ENCODE measurements at regions not wholly inside any gene's neighbourhood (a gene's known extent, or its start where the extent isn't known, plus 50 kb on each side); places are given as distances from the start of the nearest gene placed in this dataset.

- Histone ChIP-seq H3K4me1 (ENCODE audit: insufficient read depth, low read length) (no peaks in the 10 kb centered on the region), H3K4me3 (ENCODE audit: low read length) (no peak overlapping the region), H3K9me3 (ENCODE audit: low read length) (no peaks in the 10 kb centered on the region), H3K27ac (ENCODE audit: low read length) (no peak overlapping the region), H3F3A (ENCODE audit: low read length, unreplicated experiment) (no peaks in the 10 kb centered on the region), H2AFZ (ENCODE audit: low read length) (no peak overlapping the region), H3K36me3 (ENCODE audit: low read depth, low read length) (no peaks in the 10 kb centered on the region), H4K20me1 (ENCODE audit: low read length) (no peaks in the 10 kb centered on the region), H3K79me2 (ENCODE audit: low read length) (no peaks in the 10 kb centered on the region), H3K9me2 (replicated peaks; ENCODE audit: low read length) (no peaks in the 10 kb centered on the region), H3K9ac (ENCODE audit: low read length) (no peak overlapping the region), H3K27me3 (ENCODE audit: low read length) (no peaks in the 10 kb centered on the region), H3K4me2 (ENCODE audit: low read length) (no peak overlapping the region)
- ChIA-PET POLR2A (ENCODE audit: unreplicated experiment) (no interaction called here), CTCF (no interaction called here)
- TF ChIP-seq EZH2phosphoT487 (IDR thresholded peaks at IDR 0.05; ENCODE audit: borderline replicate concordance, low read length) (no peak), CTCF (conservative IDR thresholded peaks at IDR 0.05; ENCODE audit: low read depth, low read length) (no peak), EZH2 (IDR thresholded peaks at IDR 0.05; ENCODE audit: low read length, unreplicated experiment) (no peak)
- DNase-seq (no peak), ATAC-seq (no peak)
- intact Hi-C loops (cut with micrococcal nuclease): no loop called here
- BruUV-seq (replicated peaks): no TSS peak
Measured at GRCh38 chr2:111221701-111222100, 101.0 kb downstream of the BCL2L11 start.

- no peaks in the 10 kb centered on the region for H3K9me3 ChIP-seq (ENCODE audit: low read length)
- BruUV-seq (replicated peaks): no TSS peak
- H2AFZ ChIP-seq (ENCODE audit: low read length): no peak overlapping the region
- H3K9me2 ChIP-seq (replicated peaks; ENCODE audit: low read length): no peaks in the 10 kb centered on the region
- no peaks in the 10 kb centered on the region for H3K27me3 ChIP-seq (ENCODE audit: low read length)
- no peaks in the 10 kb centered on the region for H4K20me1 ChIP-seq (ENCODE audit: low read length)
- H3F3A ChIP-seq (ENCODE audit: low read length, unreplicated experiment): no peaks in the 10 kb centered on the region
- H3K79me2 ChIP-seq (ENCODE audit: low read length): no peaks in the 10 kb centered on the region
- no peak for DNase-seq
- POLR2A ChIA-PET (ENCODE audit: unreplicated experiment): no interaction called here
- no peak overlapping the region for H3K4me3 ChIP-seq (ENCODE audit: low read length)
- no peaks in the 10 kb centered on the region for H3K4me1 ChIP-seq (ENCODE audit: insufficient read depth, low read length)
- CTCF ChIA-PET: no interaction called here
- no peak overlapping the region for H3K27ac ChIP-seq (ENCODE audit: low read length)
- intact Hi-C loops (cut with micrococcal nuclease): no loop called here
- ATAC-seq: no peak
- H3K4me2 ChIP-seq (ENCODE audit: low read length): no peak overlapping the region
- H3K36me3 ChIP-seq (ENCODE audit: low read depth, low read length): no peaks in the 10 kb centered on the region
- H3K9ac ChIP-seq (ENCODE audit: low read length): no peak overlapping the region
- TF ChIP-seq EZH2 (IDR thresholded peaks at IDR 0.05; ENCODE audit: low read length, unreplicated experiment) (no peak), EZH2phosphoT487 (IDR thresholded peaks at IDR 0.05; ENCODE audit: borderline replicate concordance, low read length) (no peak), CTCF (conservative IDR thresholded peaks at IDR 0.05; ENCODE audit: low read depth, low read length) (no peak)
Measured at GRCh38 chr2:111222204-111222866, 101.6 kb downstream of the BCL2L11 start.

- DNase-seq (peak; percentile 29), ATAC-seq (no peak)
- H3F3A ChIP-seq (ENCODE audit: low read length, unreplicated experiment): no peaks in the 10 kb centered on the region
- H3K27me3 ChIP-seq (ENCODE audit: low read length): no peaks in the 10 kb centered on the region
- H2AFZ ChIP-seq (ENCODE audit: low read length): no peak overlapping the region
- H3K9me3 ChIP-seq (ENCODE audit: low read length): no peaks in the 10 kb centered on the region
- intact Hi-C loops (cut with micrococcal nuclease): no loop called here
- no TSS peak for BruUV-seq (replicated peaks)
- no peak overlapping the region for H3K4me3 ChIP-seq (ENCODE audit: low read length)
- H3K4me1 ChIP-seq (ENCODE audit: insufficient read depth, low read length): no peaks in the 10 kb centered on the region
- H3K27ac ChIP-seq (ENCODE audit: low read length): no peak overlapping the region
- H3K4me2 ChIP-seq (ENCODE audit: low read length): no peak overlapping the region
- POLR2A ChIA-PET (ENCODE audit: unreplicated experiment): no interaction called here
- no peaks in the 10 kb centered on the region for H4K20me1 ChIP-seq (ENCODE audit: low read length)
- no peaks in the 10 kb centered on the region for H3K79me2 ChIP-seq (ENCODE audit: low read length)
- no peaks in the 10 kb centered on the region for H3K9me2 ChIP-seq (replicated peaks; ENCODE audit: low read length)
- H3K36me3 ChIP-seq (ENCODE audit: low read depth, low read length): no peaks in the 10 kb centered on the region
- TF ChIP-seq EZH2 (IDR thresholded peaks at IDR 0.05; ENCODE audit: low read length, unreplicated experiment) (no peak), CTCF (conservative IDR thresholded peaks at IDR 0.05; ENCODE audit: low read depth, low read length) (no peak), EZH2phosphoT487 (IDR thresholded peaks at IDR 0.05; ENCODE audit: borderline replicate concordance, low read length) (no peak)
- no peak overlapping the region for H3K9ac ChIP-seq (ENCODE audit: low read length)
- CTCF ChIA-PET: no interaction called here
Measured at GRCh38 chr2:111225856-111226255, 105.1 kb downstream of the BCL2L11 start.

Data from PC-3 (cell line).